ENCODE measurements at regions not wholly inside any gene's neighbourhood (a gene's known extent, or its start where the extent isn't known, plus 50 kb on each side); places are given as distances from the start of the nearest gene placed in this dataset.

GRCh38 chr4:140316799-140317198 is 56.6 kb upstream of the SCOC start:
- Histone ChIP-seq H3K36me3 (no peaks in the 10 kb centered on the region), H3K27ac (no peak overlapping the region), H3K4me3 (no peak overlapping the region), H3K4me1 (no peaks in the 10 kb centered on the region), H3K9me3 (peaks cover 0 to 6% (median 0%) of the 10 kb centered on the region in 8 donors), H3K27me3 (replicated peaks in 1 of 7) (no peaks in the 10 kb centered on the region)
- DNase-seq, result no peak
- intact Hi-C loops (cut with DNase I; ENCODE audit: low total_unique reads), result no loop called here
- TF ChIP-seq POLR2AphosphoS5 (IDR thresholded peaks at IDR 0.05) (no peak), POLR2A (IDR thresholded peaks at IDR 0.05) (no peak), CTCF (IDR thresholded peaks at IDR 0.05 in 8 of 11, conservative IDR thresholded peaks at IDR 0.05 in 3 of 11) (no peak)
- 79 to 93% (median 90%) methylated on average over 5 of the region's 5 CpGs for WGBS, 5 donors

GRCh38 chr4:140315970-140316369 is 57.5 kb upstream of the SCOC start:
- TF ChIP-seq POLR2AphosphoS5 (IDR thresholded peaks at IDR 0.05) (no peak), CTCF (IDR thresholded peaks at IDR 0.05 in 8 of 11, conservative IDR thresholded peaks at IDR 0.05 in 3 of 11) (no peak), POLR2A (IDR thresholded peaks at IDR 0.05) (no peak)
- intact Hi-C loops (cut with DNase I; ENCODE audit: low total_unique reads), result no loop called here

GRCh38 chr4:140315438-140315837 is 58.0 kb upstream of the SCOC start:
- H3K4me3 ChIP-seq, result no peak overlapping the region

More at GRCh38 chr4:140315970-140316369, 57.5 kb upstream of the SCOC start:
- Histone ChIP-seq H3K9me3 (no peaks in the 10 kb centered on the region), H3K4me3 (no peak overlapping the region), H3K4me1 (no peaks in the 10 kb centered on the region), H3K36me3 (no peaks in the 10 kb centered on the region), H3K27me3 (replicated peaks in 1 of 7) (peaks cover 0 to 1% (median 0%) of the 10 kb centered on the region in 7 donors), H3K27ac (no peak overlapping the region)
- DNase-seq, result no peak
- 56 to 80% (median 70%) methylated on average over 2 of the region's 2 CpGs for WGBS, 5 donors

GRCh38 chr4:140315019-140315418 is 58.4 kb upstream of the SCOC start:
- intact Hi-C loops (cut with DNase I; ENCODE audit: low total_unique reads), result no loop called here
- TF ChIP-seq CTCF (IDR thresholded peaks at IDR 0.05 in 8 of 11, conservative IDR thresholded peaks at IDR 0.05 in 3 of 11) (no peak), POLR2AphosphoS5 (IDR thresholded peaks at IDR 0.05) (no peak), POLR2A (IDR thresholded peaks at IDR 0.05) (no peak)
- 80 to 96% (median 88%) methylated on average over 1 of the region's 1 CpG for WGBS, 5 donors
- Histone ChIP-seq H3K36me3 (no peaks in the 10 kb centered on the region), H3K27me3 (replicated peaks in 1 of 7) (peaks cover 0 to 8% (median 0%) of the 10 kb centered on the region in 7 donors), H3K4me3 (no peak overlapping the region), H3K9me3 (no peaks in the 10 kb centered on the region), H3K27ac (no peak overlapping the region), H3K4me1 (no peaks in the 10 kb centered on the region)
- no peak for DNase-seq

More at GRCh38 chr4:140315438-140315837, 58.0 kb upstream of the SCOC start:
- H3K27me3 ChIP-seq (replicated peaks in 1 of 7), result peaks cover 0 to 6% (median 0%) of the 10 kb centered on the region in 7 donors
- TF ChIP-seq POLR2AphosphoS5 (IDR thresholded peaks at IDR 0.05) (no peak), CTCF (IDR thresholded peaks at IDR 0.05 in 8 of 11, conservative IDR thresholded peaks at IDR 0.05 in 3 of 11) (no peak), POLR2A (IDR thresholded peaks at IDR 0.05) (no peak)
- WGBS, 5 donors, result 87 to 98% (median 93%) methylated on average over 2 of the region's 2 CpGs
- DNase-seq, result no peak
- H3K36me3 ChIP-seq, result no peaks in the 10 kb centered on the region
- intact Hi-C loops (cut with DNase I; ENCODE audit: low total_unique reads), result no loop called here
- H3K9me3 ChIP-seq, result no peaks in the 10 kb centered on the region
- no peak overlapping the region for H3K27ac ChIP-seq
- no peaks in the 10 kb centered on the region for H3K4me1 ChIP-seq
